Smooth muscle cell (in vitro differentiated cells): ENCODE measurements at regions not wholly inside any gene's neighbourhood (a gene's known extent, or its start where the extent isn't known, plus 50 kb on each side); places are given as distances from the start of the nearest gene placed in this dataset.

Experiments used
- DNase-seq: peaks from one replicate; lab custom pipeline; 2025; ENCODE audit not compliant: unreplicated experiment; lab: John Stamatoyannopoulos, UW
- H2AFZ ChIP-seq: fragments of 200-600 bp; sonication (generic); 2 replicates; pipeline ENCODE4 v1.6.0; 2016; ENCODE audit warnings: antibody characterized with exemption, low read depth, mild to moderate bottlenecking
- H3F3A ChIP-seq: fragments of 200-600 bp; sonication (generic); 2 replicates; pipeline ENCODE4 v1.6.0; 2017; ENCODE audit warnings: antibody characterized with exemption, low read depth
- H3K27ac ChIP-seq: fragments of 200-600 bp; sonication (generic); 2 replicates; pipeline ENCODE4 v1.5.1; 2016; ENCODE audit warnings: low read depth, mild to moderate bottlenecking
- H3K27me3 ChIP-seq: fragments of 200-600 bp; sonication (generic); 2 replicates; pipeline ENCODE4 v1.6.1; 2016; ENCODE audit warnings: low read depth, mild to moderate bottlenecking
- H3K36me3 ChIP-seq: fragments of 200-600 bp; sonication (generic); 2 replicates; pipeline ENCODE4 v1.5.1; 2016; ENCODE audit warnings: low read depth
- H3K4me1 ChIP-seq: fragments of 200-600 bp; sonication (generic); 2 replicates; pipeline ENCODE4 v1.5.1; 2016; ENCODE audit warnings: low read depth
- H3K4me2 ChIP-seq: fragments of 200-600 bp; sonication (generic); 2 replicates; pipeline ENCODE4 v1.6.0; 2016; ENCODE audit warnings: mild to moderate bottlenecking
- H3K4me3 ChIP-seq: fragments of 200-600 bp; sonication (generic); 2 replicates; pipeline ENCODE4 v1.5.1; 2016; ENCODE audit warnings: mild to moderate bottlenecking
- H3K79me2 ChIP-seq: fragments of 200-600 bp; sonication (generic); 2 replicates; pipeline ENCODE4 v1.6.0; 2016; ENCODE audit warnings: low read depth, mild to moderate bottlenecking
- H3K9ac ChIP-seq: fragments of 200-600 bp; sonication (generic); 2 replicates; pipeline ENCODE4 v1.6.0; 2016; ENCODE audit warnings: low read depth
- H3K9me3 ChIP-seq: fragments of 200-600 bp; sonication (generic); replicated peaks from 2 replicates; pipeline ENCODE4 v1.5.1; 2016; ENCODE audit warnings: low read depth
- H4K20me1 ChIP-seq: fragments of 200-600 bp; sonication (generic); 2 replicates; pipeline ENCODE4 v1.6.0; 2016; ENCODE audit warnings: low read depth
- WGBS: methylation state at CpG from one replicate; pipeline ENCODE4 v1.1.7; 2016; ENCODE audit warnings: low lambda C conversion rate; 5-methylcytosine and 5-hydroxymethylcytosine counted together
- TF ChIP-seq, protein P1 (sequence below): fragments of 200-600 bp; sonication (generic); IDR thresholded peaks from 2 replicates; pipeline ENCODE4 v1.5.1; 2017; ENCODE audit warnings: borderline replicate concordance, mild to moderate bottlenecking, antibody characterized with exemption; ENCODE audit not compliant: insufficient read depth, poor library complexity, severe bottlenecking

DNA sequence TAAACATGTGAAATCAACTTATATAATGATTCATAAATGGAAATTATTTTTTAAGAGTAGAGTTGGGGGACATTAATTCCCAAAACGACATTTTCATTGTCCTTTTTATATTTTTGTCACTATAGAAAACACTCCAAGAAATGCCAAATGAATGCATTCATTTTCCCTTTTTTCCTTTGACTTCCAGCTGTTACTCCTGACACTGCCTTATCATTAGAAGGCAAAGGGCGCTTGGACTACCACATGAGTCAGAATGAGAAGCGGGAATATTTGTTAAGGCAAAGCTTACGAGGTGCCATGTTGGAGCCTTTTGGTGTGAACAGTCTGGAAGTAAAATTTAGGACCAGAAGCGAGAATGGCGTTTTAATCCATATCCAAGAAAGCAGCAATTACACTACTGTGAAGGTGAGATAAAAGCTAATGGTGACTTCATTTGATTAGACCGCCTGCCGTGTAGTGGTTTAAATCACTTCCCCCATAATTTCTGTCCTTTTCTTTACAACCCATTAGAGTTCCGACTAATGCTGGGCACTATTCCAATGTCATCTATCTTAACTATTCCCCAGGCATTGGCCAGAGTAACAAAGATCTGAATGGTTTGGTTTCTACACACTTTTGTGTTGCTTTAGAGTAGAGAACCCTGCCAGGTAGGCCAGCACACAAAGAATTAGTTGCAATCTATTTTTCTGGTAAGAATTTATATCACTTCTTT is 166.7 kb downstream of the FAT4 start:
- 83% methylated on average over 9 of the region's 9 CpGs for WGBS
- TF ChIP-seq, protein P1, sequence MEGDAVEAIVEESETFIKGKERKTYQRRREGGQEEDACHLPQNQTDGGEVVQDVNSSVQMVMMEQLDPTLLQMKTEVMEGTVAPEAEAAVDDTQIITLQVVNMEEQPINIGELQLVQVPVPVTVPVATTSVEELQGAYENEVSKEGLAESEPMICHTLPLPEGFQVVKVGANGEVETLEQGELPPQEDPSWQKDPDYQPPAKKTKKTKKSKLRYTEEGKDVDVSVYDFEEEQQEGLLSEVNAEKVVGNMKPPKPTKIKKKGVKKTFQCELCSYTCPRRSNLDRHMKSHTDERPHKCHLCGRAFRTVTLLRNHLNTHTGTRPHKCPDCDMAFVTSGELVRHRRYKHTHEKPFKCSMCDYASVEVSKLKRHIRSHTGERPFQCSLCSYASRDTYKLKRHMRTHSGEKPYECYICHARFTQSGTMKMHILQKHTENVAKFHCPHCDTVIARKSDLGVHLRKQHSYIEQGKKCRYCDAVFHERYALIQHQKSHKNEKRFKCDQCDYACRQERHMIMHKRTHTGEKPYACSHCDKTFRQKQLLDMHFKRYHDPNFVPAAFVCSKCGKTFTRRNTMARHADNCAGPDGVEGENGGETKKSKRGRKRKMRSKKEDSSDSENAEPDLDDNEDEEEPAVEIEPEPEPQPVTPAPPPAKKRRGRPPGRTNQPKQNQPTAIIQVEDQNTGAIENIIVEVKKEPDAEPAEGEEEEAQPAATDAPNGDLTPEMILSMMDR = no peak
- H3K4me3 ChIP-seq = no peak overlapping the region
- H3K27me3 ChIP-seq = no peaks in the 10 kb centered on the region
- H4K20me1 ChIP-seq = no peaks in the 10 kb centered on the region
- no peak overlapping the region for H3K9ac ChIP-seq
- H3K36me3 ChIP-seq = no peaks in the 10 kb centered on the region
- H3K4me2 ChIP-seq = no peak overlapping the region
- H3K27ac ChIP-seq = no peak overlapping the region
- H3K9me3 ChIP-seq = no peaks in the 10 kb centered on the region
- no peak for DNase-seq
- no peak overlapping the region for H2AFZ ChIP-seq
- no peaks in the 10 kb centered on the region for H3F3A ChIP-seq
- no peaks in the 10 kb centered on the region for H3K79me2 ChIP-seq
- no peaks in the 10 kb centered on the region for H3K4me1 ChIP-seq

DNA sequence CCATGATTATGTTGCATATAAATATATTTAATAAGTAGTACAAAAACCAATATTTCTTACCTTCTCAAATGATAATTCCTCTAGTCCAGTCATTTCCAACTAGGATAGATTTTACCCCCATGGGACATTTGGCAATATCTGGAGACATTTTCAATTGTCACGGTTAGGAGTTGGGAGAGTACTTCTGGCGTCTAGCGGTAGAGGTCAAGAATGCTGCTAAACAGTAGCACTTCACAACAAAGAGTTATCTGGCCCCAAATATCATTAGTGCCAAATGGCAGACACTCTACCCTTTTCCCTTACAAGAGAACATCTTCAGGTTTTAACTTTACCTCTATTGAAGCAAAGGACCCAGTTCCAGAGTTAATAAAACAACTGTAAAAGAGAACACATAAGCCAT is 168.1 kb downstream of the FAT4 start:
- Histone ChIP-seq H3K4me2 (no peak overlapping the region), H3K9me3 (no peaks in the 10 kb centered on the region), H3K27me3 (no peaks in the 10 kb centered on the region), H3K9ac (no peak overlapping the region), H3K4me3 (no peak overlapping the region), H3F3A (no peaks in the 10 kb centered on the region), H3K4me1 (no peaks in the 10 kb centered on the region), H3K27ac (no peak overlapping the region), H4K20me1 (no peaks in the 10 kb centered on the region), H2AFZ (no peak overlapping the region), H3K36me3 (no peaks in the 10 kb centered on the region), H3K79me2 (no peaks in the 10 kb centered on the region)
- no peak for DNase-seq
- WGBS = 96% methylated on average over 3 of the region's 3 CpGs
- TF ChIP-seq, protein P1 = no peak

DNA sequence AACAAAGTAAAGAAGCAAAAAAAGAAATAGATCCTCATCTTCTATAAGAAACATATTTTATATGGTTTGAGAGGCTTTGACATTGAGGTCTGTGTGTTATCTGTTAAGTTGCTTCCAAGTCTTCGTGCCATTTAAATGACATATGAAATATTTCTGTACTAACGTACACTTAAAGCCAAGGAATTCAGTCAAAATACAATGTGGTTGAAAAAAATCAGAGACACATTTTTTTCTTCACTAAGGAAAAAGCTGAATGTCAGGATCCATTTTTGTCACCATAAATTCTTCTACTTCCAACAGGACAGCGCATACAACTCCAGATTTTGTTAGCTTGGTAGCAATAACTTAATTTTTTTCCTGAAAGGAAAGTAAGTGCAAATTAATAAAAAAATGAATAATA is 168.5 kb downstream of the FAT4 start:
- DNase-seq = no peak
- Histone ChIP-seq H3K9ac (no peak overlapping the region), H2AFZ (no peak overlapping the region), H3K27ac (no peak overlapping the region), H3K9me3 (no peaks in the 10 kb centered on the region), H3K4me2 (no peak overlapping the region), H3K36me3 (no peaks in the 10 kb centered on the region), H3K4me1 (no peaks in the 10 kb centered on the region), H3K79me2 (no peaks in the 10 kb centered on the region), H3K4me3 (no peak overlapping the region), H3F3A (no peaks in the 10 kb centered on the region), H4K20me1 (no peaks in the 10 kb centered on the region), H3K27me3 (no peaks in the 10 kb centered on the region)
- TF ChIP-seq, protein P1 = no peak
- 91% methylated on average over 3 of the region's 3 CpGs for whole genome bisulfite sequencing

DNA sequence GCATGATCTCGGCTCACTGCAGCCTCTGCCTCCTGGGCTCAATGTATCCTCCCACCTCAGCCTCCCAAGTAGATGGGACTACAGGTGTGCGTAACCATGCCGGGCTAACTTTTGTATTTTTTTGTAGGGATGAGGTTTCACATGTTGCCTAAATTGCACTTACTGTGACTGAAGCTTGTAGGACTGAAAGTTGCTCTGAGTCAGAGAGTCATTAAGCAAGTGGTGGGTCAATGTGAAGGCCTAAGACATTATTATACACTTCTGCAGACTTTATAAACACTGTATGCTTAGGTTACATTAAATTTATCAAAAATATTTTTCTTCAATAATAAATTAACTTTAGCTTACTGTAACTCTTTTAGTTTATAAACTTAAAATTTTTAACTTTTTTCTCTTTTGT is 170.2 kb downstream of the FAT4 start:
- no peak overlapping the region for H3K4me2 ChIP-seq
- no peaks in the 10 kb centered on the region for H3K79me2 ChIP-seq
- no peaks in the 10 kb centered on the region for H3K27me3 ChIP-seq
- H3K9ac ChIP-seq = no peak overlapping the region
- 96% methylated on average over 3 of the region's 3 CpGs for WGBS
- no peak overlapping the region for H3K4me3 ChIP-seq
- DNase-seq = no peak
- no peaks in the 10 kb centered on the region for H3K4me1 ChIP-seq
- TF ChIP-seq, protein P1 = no peak
- no peaks in the 10 kb centered on the region for H3F3A ChIP-seq
- H3K36me3 ChIP-seq = no peaks in the 10 kb centered on the region
- no peak overlapping the region for H2AFZ ChIP-seq
- H3K27ac ChIP-seq = no peak overlapping the region
- no peaks in the 10 kb centered on the region for H4K20me1 ChIP-seq
- H3K9me3 ChIP-seq = no peaks in the 10 kb centered on the region
